MV-4-11 (cell line): ENCODE measurements at regions not wholly inside any gene's neighbourhood (a gene's known extent, or its start where the extent isn't known, plus 50 kb on each side); places are given as distances from the start of the nearest gene placed in this dataset.

Experiments
- DNase-seq: peaks from one replicate; lab custom pipeline; 2025; lab: John Stamatoyannopoulos, UW

DNA sequence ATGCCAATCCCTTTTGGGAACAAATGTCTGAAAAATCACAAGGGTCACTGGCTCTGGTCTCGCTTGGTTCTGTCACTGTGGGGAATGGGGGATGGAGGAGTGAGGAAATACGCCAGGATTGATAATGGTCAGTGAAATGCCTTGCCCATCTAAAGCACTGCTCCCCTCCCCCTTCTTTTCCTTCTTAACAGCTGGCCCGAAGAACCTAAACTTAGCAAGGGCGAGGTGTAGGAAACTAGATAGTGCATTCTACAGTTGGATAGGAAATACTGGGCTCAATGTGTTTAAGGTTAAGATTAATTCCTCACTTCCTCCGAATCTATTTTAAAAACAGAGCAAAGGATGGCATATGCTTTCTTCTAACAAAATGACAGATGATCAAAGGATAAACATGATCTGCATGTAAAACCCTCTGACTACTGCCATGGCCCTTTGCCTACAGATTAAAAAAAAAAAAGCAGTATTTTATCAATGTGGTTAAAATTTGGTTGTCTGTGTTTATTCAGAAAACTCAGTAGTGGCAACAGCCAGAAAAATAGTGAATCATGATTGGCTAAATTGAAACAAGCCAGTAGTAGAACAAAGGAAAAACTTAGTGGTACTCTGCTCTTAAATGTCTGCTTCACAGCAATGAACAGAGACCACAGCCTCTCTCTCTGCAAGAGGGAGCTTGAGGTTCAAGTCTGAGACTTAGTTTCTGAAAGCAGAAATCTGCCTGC lies 86.1 kb upstream of the VAV3 start:
- DNase-seq = peak; percentile 87

DNA sequence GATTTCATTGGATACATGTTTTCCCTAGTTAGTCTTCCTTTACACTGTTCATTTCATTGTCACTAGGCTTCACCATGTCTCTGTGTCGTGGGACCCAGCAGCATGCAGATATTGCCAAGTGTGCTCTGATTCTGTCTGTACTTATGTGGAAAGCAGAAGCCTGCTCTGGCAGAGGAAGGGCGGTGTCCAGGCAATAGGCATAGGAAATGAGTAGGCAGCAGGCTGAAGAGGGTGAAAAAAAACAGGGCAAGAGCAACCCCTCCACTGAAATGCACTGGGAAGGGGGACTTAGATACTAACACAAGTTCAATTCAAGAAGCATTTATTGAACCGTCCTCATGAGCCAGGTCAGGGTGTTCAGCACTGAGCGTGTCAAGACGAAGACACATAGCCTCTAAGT lies 85.2 kb upstream of the VAV3 start:
- DNase-seq = peak; percentile 60

DNA sequence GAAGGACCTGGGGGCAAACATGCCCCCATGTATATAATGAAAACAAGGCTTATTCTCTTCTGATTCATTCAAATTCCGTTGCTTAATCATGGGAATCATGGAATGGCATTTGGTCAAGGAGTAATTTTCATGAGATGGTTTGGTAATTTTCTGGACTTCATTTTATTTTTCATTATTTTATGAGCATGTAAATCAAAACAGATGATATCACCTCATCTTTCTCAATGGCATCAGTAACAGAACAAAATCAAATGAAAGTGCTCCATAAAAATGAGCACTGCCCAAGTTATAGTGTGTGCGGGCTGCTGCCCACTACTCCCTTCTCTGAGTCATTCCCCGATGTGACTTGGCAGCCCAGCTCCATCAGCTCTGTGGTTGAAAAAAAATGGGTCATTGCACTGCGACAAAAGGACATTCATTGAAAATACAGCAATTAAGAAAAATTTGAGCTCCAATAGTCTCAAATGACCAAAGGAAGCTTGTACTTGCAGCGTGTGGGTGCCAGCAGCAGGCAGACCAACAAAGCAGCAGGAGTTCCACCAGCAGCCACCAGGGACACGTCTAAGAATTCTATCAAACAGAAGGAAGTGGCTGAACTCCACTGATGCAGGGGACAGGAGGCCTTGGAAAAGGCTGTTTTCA lies 84.3 kb upstream of the VAV3 start:
- peak; percentile 77 for DNase-seq

DNA sequence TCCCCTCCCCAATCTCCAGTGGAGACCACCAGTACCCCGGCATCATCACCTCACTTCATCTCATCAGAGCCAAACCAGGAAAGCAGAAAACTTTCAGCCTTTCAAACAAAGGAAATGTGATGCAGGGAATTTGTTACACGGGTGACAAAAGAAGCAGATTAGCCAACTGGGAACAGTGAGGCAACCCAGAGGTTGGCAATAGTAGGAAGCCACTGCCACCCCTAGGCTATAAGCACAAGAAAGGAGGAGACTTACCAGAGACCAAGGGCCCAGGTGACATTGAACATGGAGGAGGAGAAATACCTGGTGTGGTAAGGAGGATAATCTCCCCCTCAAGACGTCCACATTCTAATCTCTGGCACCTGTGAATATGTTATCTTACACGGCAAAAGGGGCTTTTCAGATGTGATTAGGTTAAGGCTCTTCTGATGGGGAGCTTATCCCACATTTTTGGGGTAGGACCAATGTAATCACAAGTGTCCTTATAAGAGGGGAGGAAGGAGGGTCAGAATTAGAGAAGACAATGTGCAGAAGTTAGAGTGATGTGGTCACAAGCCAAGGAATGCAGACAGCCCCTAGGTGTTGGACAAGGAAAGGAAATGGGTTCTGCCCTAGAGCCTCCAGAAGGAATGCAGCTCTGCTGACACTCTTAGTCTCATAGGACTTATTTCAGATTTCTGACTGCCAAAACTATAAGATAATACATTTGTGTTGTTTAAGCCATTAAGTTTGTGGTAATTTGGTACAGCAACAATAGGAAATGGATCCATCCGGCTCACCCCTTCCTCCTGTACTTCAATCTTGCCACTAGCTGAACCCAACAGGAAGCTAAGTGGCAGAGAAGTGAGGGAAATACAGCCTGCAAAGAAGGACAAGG lies 83.6 kb upstream of the VAV3 start:
- DNase-seq = no peak

DNA sequence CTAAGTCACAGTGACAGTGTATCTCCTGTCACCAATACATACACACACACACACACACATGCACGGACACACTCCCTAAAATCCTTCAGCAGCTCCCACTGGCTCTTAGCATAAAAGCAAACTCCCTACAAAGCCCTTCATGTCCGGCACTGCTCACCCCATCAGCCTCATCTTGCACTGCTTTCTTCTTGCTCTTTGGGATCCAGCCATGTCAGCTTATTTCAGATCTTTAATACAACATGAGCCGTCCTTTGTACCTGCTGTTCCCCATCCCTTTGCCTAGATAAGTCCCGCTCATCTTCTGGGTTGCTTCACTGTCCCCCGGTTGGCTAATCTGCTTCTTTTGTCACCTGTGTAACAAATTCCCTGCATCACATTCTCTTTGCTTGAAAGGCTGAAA lies 82.1 kb upstream of the VAV3 start:
- DNase-seq = no peak

DNA sequence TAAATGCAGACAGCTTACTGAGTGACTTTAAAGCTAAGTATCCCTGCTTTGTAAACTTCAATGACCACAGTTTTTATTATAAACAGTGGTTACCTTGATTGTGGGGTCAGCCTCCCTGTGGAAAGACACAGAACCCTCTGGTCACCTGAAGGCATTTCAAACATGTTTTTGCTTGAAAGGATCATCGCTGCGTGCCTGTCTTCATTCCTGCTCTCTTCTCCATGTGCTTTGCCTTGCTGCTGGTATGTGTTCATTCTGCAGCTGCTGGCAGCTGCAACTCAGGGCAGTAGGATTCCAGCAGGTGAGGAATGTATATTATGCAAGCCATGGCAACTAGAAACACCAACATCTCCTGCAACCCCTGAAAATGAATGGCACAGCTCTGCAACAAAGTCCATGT lies 81.0 kb upstream of the VAV3 start:
- DNase-seq = no peak

DNA sequence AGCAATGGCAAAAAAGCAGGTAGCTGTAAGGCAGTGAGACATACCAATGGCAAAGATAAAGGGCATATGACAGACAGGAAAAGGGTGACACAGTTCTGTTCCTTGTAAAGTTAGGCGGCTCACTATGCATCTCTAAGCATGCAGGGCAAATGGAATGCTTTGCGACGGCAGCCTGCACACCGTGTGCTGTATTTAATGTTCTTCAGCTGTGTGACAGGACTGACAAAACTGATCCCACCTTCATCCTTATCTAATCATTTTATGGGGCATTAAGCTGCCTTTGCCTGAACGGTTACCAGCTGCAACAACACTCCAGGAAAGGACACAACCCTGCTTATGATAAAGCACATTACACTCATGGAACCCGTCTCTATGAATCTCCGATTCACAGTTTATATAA lies 80.5 kb upstream of the VAV3 start:
- DNase-seq = no peak

DNA sequence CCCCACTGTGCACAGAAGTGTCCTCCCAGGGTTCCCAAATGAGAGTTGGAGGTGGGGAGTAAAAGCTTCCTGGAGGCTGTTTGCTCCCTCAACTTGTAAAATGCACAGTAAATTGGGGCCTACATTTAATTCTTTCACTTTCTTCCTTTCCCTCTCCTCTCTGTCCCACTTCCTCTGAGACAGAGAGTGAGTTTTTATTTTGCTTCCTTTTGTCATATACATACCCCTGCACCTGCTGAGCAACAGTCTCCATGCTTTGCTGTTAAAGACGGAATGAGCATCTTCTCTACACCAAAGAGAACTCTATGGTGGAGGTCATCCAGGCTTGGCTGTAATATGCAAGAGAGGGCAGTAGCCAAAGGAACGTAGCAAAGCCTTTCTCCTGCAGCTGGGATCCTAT lies 79.3 kb upstream of the VAV3 start:
- peak; percentile 29 for DNase-seq

DNA sequence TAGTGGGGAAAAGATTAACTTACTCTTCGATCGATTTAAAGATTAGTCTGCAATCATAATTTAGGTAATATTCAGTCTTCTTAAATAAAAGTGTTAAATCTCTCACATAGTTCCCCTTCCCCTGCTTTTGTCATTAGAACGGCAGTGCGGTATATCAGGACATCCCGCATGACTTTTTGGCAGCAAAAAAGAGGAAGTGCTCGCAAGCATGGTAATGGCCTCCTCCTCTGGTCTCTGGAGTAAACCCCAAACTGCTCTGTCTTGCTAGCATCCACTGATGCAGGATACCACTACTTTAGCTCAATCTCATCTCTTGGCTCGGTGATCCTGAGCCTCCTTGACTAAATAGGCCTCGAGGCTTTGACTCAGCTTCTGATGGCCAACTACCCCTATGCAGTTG lies 78.7 kb upstream of the VAV3 start:
- peak; percentile 89 for DNase-seq

DNA sequence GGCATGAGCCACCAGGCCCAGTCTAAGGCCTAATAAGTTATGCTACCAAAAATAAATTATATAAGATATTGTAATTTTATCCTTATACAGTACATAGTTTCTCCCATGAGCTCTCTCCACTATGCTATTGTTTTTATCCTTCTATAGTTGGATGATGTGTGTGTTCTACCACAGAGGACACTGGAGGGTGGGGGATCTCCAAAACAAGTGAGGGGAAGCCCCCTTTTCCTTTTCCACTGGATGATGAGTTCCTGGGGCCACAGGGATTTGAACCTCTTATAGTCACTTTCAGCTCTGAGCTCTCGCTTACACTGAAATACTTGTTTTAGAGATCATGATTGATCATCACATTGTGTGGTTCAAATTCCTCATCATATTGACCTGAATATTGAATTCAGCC lies 77.6 kb upstream of the VAV3 start:
- no peak for DNase-seq

DNA sequence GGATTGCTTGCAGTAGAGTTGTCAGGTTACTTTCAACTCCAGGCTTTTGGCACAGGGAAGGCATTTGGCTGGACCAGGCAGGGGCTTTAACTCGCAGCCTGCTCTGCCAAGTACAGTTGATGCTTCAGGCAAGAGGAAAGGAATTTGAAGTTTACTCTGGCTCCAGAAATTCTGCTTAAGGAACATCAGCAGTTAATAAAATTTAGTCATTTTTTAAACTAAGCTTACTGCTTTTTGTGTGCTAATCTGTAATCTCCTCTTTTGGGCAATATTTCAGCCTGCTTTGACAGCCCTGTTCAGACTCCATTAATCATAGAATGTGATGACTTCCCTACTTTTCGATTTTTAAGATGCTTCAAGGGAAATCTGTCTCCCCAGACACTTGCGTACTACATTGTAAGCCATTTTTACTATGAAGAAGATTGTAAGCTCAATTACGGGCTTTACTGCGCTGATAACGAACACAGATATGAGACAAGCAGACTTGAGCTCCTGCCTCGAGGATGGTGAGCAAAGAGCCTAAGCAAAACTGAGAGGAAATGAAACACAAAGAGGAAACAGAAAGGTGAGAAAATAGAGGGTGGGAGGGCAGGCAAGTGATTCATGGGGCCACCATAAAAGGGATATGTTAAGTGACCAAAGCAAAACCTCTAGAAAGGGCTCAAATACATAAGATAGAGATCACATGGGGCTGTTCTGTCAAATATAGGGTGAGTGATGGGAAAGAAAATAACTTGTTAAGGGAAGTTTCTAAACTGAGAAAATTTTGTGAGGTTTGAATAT lies 76.6 kb upstream of the VAV3 start:
- peak; percentile 78 for DNase-seq

DNA sequence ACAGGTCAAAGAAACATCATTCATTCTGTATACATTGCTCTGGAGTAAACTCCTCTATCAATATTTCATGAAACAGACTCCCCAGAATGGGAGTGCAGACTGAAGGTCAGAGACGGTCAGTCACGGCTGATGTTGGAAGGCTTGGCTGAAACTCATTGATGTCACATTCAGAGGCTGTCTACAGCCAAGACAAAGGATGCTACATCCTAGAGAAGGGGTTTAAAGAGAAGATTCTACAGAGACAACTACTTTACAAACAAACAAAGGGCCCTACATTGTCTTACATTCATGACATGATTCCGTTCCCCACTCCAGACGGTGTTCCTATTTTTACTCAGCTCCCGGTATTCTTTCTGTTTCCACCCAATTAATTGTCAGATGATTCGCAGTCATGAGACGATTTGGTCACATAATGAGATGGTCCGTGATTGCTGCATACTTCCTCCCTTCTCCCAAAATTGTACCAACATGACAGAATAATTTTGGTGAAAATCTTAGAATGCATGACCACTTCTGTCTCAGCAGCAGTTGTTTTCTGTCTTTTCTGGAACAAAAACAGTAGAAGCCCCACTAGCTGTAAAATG lies 73.8 kb upstream of the VAV3 start:
- DNase-seq = no peak

DNA sequence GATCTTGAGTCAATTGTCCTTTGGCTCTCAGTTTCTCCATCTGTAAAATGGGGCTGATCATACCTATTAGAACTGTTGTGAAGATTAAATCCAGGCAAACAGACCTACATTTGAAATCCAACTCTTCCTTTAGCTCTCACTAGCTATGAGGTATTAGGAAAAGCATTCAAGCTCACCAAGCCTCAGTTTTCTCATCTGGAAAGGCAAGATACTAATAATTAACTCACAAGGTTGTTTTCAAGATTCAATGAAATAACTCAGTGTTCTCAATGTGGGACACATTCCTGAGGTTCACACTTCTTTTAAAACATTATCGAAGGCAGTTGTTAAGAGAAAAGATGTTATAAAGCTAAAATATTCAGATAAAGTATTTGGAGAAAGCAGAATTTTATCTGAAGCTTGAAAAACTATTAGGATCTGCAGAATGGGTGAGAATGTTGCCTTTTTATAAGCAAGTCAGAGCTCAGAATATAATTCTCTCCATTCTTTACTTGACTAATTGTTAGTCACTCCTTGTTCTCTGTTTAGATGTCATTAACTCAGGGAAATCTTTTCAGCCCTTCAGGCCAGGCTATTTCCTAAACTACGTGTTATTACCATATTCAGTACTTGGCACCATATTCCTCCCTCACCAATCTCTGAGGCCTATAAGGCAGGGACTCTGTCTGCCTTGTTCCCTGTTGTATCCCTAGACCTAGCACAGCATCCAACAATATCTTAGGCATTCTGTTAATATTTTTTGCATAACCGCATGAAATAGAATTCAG lies 72.0 kb upstream of the VAV3 start:
- DNase-seq = no peak

DNA sequence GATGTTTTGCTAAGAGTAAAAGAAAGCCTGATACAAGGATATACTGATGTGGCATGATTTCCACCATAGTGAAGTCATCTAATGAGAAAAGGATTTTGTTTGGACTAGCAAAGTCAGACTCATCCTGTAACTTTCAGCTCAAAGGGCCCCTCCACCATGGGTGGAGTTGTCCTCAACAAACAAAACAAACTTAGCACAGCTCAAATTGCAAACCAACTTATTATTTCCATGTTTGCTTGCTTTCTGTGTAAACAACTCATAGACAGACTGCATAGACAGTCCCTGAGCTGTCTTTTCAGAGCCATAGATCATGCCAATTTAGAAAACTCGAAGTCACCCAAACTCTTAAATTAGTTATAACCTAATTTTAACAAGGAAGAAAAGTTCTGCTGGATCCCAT lies 69.4 kb upstream of the VAV3 start:
- no peak for DNase-seq

DNA sequence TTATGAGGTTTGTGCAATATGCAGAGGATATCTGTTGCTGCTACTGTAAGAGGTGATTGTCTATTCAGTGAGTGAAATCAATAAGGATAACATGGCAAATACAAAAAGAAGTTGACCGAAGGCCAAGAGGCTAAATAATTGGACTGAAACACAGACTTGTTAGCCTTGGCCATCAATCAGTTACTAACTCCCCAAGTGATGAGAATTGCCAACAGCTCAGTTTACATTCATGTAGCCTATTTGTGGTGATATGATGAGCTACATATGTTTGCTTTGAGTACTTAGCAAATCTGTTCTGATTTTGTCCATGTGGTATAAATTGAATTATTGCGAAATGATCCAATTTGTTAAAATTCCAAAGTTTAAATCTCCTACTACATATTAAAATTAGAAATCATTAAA lies 68.6 kb upstream of the VAV3 start:
- no peak for DNase-seq

DNA sequence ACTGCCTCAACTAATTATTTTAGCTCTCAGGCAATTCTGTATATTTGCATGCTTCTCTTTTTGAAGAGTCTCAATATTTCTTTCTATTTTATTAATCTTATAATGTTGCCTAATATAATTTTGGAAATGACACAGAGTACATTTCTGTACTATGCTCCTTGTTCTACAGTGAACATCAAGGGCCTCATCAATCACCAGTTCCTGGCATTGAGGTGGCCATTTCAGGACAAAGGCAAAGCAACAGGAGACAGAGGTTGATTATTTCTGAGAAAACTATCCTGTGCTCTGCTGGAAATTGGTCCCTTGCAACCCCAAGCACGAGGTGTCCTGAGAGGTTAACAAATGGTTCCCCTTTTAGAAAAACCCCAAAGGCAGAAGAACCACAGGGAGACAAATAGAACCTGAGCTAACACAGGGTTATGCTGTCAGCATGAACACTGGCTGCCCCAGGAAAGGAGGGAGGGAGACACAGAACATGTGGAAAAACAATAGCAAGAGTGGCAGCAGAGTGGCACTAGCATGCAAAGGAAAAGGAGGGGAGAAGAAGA lies 63.9 kb upstream of the VAV3 start:
- DNase-seq = peak; percentile 71

DNA sequence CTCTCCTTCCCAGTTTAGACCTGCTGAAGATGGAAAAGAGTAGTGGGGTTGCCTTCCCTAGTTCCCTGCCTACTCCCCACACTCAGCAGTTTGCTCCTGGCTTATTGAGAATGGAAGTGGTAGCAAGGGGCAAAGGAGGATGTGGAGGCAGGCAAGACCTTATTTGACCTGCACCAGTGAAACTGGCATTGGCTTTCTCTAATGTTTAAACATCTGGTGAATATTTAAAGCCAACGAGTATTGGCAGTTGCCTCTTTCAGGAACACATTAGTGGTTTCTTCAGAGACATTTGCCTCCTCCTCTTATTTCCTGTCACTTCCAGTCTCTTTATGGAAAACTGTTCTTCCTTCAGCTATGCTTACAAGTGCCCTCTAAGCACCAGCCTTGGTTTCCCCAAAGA lies 62.4 kb upstream of the VAV3 start:
- DNase-seq = no peak

DNA sequence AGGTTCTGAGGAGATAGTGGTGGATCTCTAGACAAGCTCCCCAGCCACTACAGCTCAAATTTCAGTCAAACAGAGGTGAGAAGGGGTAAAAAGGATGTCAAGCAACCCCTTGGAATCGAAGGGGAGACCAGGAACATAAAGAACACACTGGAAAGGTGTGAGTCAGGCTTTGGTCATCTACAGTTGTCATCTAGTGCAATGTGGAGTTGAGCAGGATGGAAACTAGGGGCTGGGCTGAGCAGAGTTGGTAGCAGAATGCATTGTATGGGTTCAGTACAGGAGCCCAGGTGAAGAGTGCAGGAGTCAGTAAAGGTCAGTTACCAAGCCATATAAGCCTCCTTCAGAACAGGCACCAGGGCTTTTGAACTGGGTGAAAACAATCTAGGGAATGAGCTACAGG lies 52.7 kb upstream of the VAV3 start:
- DNase-seq = no peak

DNA sequence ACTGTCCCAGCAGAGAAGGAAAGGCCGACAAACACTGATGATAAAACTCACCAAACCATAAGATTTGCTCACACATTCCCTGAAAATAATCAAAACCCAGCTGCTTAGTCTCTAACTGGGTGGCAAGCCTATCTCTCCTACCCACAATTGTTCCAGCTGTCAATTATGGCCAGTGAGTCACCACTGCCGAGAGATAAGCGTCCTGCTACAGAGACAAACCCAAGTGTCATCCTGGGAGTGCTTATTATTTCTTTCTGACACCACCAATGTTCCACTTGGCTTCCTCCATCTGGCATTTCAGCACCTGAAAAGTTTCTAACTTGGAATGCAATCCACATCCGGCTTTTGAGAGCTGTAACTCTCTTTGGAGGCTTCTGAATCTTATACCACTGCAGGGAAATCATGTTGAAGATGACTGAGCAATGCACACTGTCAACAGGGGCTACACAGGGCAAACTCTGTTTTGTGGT lies 51.5 kb upstream of the VAV3 start:
- peak; percentile 93 for DNase-seq
